Esophagus muscularis mucosa (tissue), 4 donors: ENCODE measurements at regions not wholly inside any gene's neighbourhood (a gene's known extent, or its start where the extent isn't known, plus 50 kb on each side); places are given as distances from the start of the nearest gene placed in this dataset.

Experiments
- CTCF ChIP-seq, 3 experiments: fragments of 200-600 bp in 2 of 3; fragments of 450-650 bp in 1 of 3; sonication (generic) in 2 of 3; IDR thresholded peaks; one replicate each; pipeline ENCODE4 v1.5.1; 2017 to 2019; ENCODE audit warnings: antibody characterized with exemption in 3 of 3, mild to moderate bottlenecking in 2 of 3, moderate library complexity in 1 of 3
- EP300 ChIP-seq: sonication (generic); formaldehyde crosslinking; IDR thresholded peaks from one replicate; pipeline ENCODE4 v1.6.1; 2017; ENCODE audit warnings: antibody characterized with exemption
- POLR2A ChIP-seq: fragments of 450-650 bp; IDR thresholded peaks from one replicate; pipeline ENCODE4 v1.6.1; 2017; ENCODE audit warnings: antibody characterized with exemption, moderate library complexity, mild to moderate bottlenecking, low read depth

- TF ChIP-seq POLR2A = no peak
- no peak for TF ChIP-seq CTCF (IDR thresholded peaks at IDR 0.05)
- TF ChIP-seq EP300 = no peak
Measured at GRCh38 chr14:82766996-82767395, 1233.3 kb upstream of the SEL1L start.
